DOHH2 (cell line): ENCODE measurements at regions not wholly inside any gene's neighbourhood (a gene's known extent, or its start where the extent isn't known, plus 50 kb on each side); places are given as distances from the start of the nearest gene placed in this dataset.

ENCODE experiments used
- H3F3A ChIP-seq: fragments of 200-600 bp; sonication (generic), shearing (Covaris generic); 2 replicates; pipeline ENCODE4 v1.6.0; 2016; ENCODE audit warnings: antibody characterized with exemption, mild to moderate bottlenecking; ENCODE audit not compliant: control insufficient read depth, insufficient read depth
- H3K27ac ChIP-seq: fragments of 200-600 bp; sonication (generic); 2 replicates; pipeline ENCODE4 v1.5.1; 2014; ENCODE audit warnings: low read depth, mild to moderate bottlenecking, low read length, moderate library complexity
- H3K27me3 ChIP-seq: fragments of 200-600 bp; sonication (generic); 2 replicates; pipeline ENCODE4 v1.6.1; 2014; ENCODE audit warnings: mild to moderate bottlenecking, low read length, mixed read lengths; ENCODE audit not compliant: control insufficient read depth
- H3K36me3 ChIP-seq: fragments of 200-600 bp; sonication (generic); 2 replicates; pipeline ENCODE4 v1.6.1; 2014; ENCODE audit warnings: mild to moderate bottlenecking, low read length, moderate library complexity, mixed read lengths; ENCODE audit not compliant: control insufficient read depth
- H3K4me1 ChIP-seq: fragments of 200-600 bp; sonication (generic); 2 replicates; pipeline ENCODE4 v1.6.1; 2014; ENCODE audit warnings: mild to moderate bottlenecking, low read length, mixed read lengths; ENCODE audit not compliant: control insufficient read depth
- H3K4me2 ChIP-seq: fragments of 200-600 bp; sonication (generic); 2 replicates; pipeline ENCODE4 v1.6.0; 2014; ENCODE audit warnings: mild to moderate bottlenecking, low read length, moderate library complexity
- H3K4me3 ChIP-seq: fragments of 200-600 bp; sonication (generic); 2 replicates; pipeline ENCODE4 v1.5.1; 2014; ENCODE audit warnings: mild to moderate bottlenecking, low read length, mixed read lengths
- H3K79me2 ChIP-seq: fragments of 200-600 bp; sonication (generic); 2 replicates; pipeline ENCODE4 v1.6.1; 2014; ENCODE audit warnings: mild to moderate bottlenecking, low read length, mixed read lengths; ENCODE audit not compliant: control insufficient read depth
- H3K9me2 ChIP-seq: fragments of 200-600 bp; sonication (generic); replicated peaks from 2 replicates; pipeline ENCODE4 v1.6.1; 2014; ENCODE audit warnings: mild to moderate bottlenecking, low read length, mixed read lengths; ENCODE audit not compliant: control insufficient read depth
- H3K9me3 ChIP-seq: fragments of 200-600 bp; sonication (generic); 2 replicates; pipeline ENCODE4 v1.6.1; 2014; ENCODE audit warnings: antibody characterized with exemption, low read length, mixed read lengths; ENCODE audit not compliant: control insufficient read depth, insufficient read depth
- H4K20me1 ChIP-seq: fragments of 200-600 bp; sonication (generic); 2 replicates; pipeline ENCODE4 v1.6.0; 2014; ENCODE audit warnings: low read depth, mild to moderate bottlenecking, antibody characterized with exemption, low read length, moderate library complexity; ENCODE audit not compliant: control insufficient read depth, insufficient read depth
- EZH2phosphoT487 ChIP-seq: fragments of 200-600 bp; sonication (generic); IDR thresholded peaks from 2 replicates; pipeline ENCODE4 v1.6.1; 2017; ENCODE audit warnings: borderline replicate concordance, mild to moderate bottlenecking, antibody characterized with exemption, low read length, moderate library complexity, mixed read lengths
- TF ChIP-seq, protein P1 (sequence below): fragments of 200-600 bp; sonication (generic); IDR thresholded peaks from one replicate; pipeline ENCODE4 v1.5.1; 2014; ENCODE audit warnings: antibody characterized with exemption, mild to moderate bottlenecking, low read depth, low read length; ENCODE audit not compliant: poor library complexity, severe bottlenecking

DNA sequence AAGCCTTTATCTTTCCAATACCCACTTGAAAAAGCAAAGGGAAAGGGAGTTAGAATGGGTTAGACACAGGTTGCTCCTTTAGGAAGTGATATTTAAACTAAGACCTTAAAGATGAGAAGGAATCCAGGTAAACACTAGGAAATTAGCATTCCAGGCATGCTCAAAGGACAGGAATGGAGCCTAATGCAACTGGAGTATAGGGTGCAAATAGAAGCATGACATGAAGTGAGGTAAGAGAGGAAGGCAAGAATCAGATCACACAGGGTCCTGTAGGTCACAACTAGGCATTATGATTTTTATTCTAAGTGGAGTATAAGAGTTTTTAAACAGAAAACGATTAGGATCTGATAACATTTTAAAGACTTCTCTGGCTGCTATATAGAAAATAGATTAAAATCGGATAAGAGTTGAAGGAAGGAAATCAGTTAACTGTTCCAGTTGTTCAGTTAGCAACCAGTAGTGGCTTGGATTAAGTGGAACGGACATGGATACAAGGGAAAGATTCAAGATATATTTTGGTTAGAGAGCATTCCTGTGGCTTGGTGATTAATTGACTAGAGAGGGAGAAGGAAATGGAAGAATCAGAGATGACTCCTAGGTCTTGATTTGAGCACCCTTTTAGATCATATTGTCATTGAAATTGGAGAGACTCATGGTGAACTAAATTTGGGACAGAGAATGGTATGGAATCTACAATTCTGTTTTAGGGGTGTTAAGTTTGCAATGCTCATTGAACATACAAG lies 95.9 kb downstream of the FBXO4 start:
- Histone ChIP-seq H3K27ac (no peak overlapping the region), H3K4me2 (no peak overlapping the region), H3K79me2 (no peaks in the 10 kb centered on the region), H3K9me2 (no peaks in the 10 kb centered on the region), H3K4me1 (no peaks in the 10 kb centered on the region), H3K36me3 (no peaks in the 10 kb centered on the region), H4K20me1 (no peaks in the 10 kb centered on the region), H3K4me3 (no peak overlapping the region), H3F3A (no peaks in the 10 kb centered on the region), H3K27me3 (peaks cover 7% of the 10 kb centered on the region), H3K9me3 (no peaks in the 10 kb centered on the region)
- TF ChIP-seq EZH2phosphoT487: no peak
- TF ChIP-seq, protein P1, sequence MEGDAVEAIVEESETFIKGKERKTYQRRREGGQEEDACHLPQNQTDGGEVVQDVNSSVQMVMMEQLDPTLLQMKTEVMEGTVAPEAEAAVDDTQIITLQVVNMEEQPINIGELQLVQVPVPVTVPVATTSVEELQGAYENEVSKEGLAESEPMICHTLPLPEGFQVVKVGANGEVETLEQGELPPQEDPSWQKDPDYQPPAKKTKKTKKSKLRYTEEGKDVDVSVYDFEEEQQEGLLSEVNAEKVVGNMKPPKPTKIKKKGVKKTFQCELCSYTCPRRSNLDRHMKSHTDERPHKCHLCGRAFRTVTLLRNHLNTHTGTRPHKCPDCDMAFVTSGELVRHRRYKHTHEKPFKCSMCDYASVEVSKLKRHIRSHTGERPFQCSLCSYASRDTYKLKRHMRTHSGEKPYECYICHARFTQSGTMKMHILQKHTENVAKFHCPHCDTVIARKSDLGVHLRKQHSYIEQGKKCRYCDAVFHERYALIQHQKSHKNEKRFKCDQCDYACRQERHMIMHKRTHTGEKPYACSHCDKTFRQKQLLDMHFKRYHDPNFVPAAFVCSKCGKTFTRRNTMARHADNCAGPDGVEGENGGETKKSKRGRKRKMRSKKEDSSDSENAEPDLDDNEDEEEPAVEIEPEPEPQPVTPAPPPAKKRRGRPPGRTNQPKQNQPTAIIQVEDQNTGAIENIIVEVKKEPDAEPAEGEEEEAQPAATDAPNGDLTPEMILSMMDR: no peak

DNA sequence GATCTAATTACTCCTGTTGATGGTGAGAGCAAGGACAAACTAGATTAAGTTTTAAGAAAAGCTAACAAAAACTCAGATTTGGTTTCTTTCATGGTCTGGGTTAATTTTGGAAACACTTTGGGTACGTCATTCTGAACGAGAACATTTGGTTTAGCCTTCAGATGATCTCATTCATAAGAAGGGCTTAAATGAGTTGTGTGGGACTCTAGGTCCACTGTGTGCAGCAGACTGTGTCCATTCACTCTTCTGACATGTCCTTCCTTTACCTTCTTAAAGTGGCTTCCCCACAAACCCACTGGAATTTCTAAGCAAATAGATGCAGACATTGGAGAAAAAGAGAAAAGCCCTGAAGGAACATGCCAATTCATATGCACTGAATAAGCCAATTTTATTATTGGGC lies 96.8 kb downstream of the FBXO4 start:
- Histone ChIP-seq H3K4me3 (no peak overlapping the region), H4K20me1 (no peaks in the 10 kb centered on the region)

DNA sequence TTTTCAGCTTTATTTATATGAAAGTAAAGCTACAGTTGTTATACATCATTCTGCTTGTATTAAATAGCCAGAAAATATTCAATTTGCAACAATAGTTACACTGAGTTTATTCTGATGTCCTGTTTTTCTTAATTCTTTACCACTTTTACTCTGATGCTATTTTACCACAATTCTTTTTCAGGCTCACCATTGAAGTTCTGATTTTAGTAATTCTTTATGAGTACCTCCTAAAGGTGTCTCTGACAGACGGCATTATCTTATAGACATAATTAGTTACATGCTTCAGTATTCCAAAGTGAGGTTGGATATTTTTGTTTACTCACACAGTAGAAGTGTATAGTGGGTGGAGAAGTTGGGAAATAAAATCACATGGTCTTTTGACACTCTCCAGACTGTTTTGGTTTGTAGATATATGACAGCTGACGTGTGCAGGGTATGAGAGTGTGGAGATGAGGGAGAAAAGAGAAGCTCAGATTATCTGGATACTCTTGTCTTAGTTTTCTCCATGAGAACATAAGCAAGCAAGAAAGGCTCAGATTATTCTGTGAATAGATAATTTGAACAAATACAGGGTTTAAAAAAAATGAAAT lies 97.4 kb downstream of the FBXO4 start:
- Histone ChIP-seq H3K9me3 (no peaks in the 10 kb centered on the region), H3K4me1 (no peaks in the 10 kb centered on the region), H3K36me3 (no peaks in the 10 kb centered on the region), H4K20me1 (no peaks in the 10 kb centered on the region), H3K4me3 (no peak overlapping the region), H3K4me2 (no peak overlapping the region), H3K9me2 (no peaks in the 10 kb centered on the region), H3F3A (no peaks in the 10 kb centered on the region), H3K79me2 (no peaks in the 10 kb centered on the region), H3K27ac (no peak overlapping the region), H3K27me3 (peaks cover 7% of the 10 kb centered on the region)
- no peak for TF ChIP-seq EZH2phosphoT487
- TF ChIP-seq, protein P1: no peak

More for the DNA sequence above, 96.8 kb downstream of the FBXO4 start:
- Histone ChIP-seq H3K9me2 (no peaks in the 10 kb centered on the region), H3F3A (no peaks in the 10 kb centered on the region), H3K9me3 (no peaks in the 10 kb centered on the region), H3K4me1 (no peaks in the 10 kb centered on the region), H3K79me2 (no peaks in the 10 kb centered on the region), H3K27ac (no peak overlapping the region), H3K4me2 (no peak overlapping the region), H3K36me3 (no peaks in the 10 kb centered on the region), H3K27me3 (peaks cover 7% of the 10 kb centered on the region)
- TF ChIP-seq, protein P1: no peak
- TF ChIP-seq EZH2phosphoT487: no peak
